Panc1 (cell line): ENCODE measurements at regions not wholly inside any gene's neighbourhood (a gene's known extent, or its start where the extent isn't known, plus 50 kb on each side); places are given as distances from the start of the nearest gene placed in this dataset.

ENCODE experiments used
- POLR2AphosphoS5 ChIP-seq: IDR thresholded peaks from 2 replicates; pipeline ENCODE4 v1.6.1; 2012; ENCODE audit warnings: mild to moderate bottlenecking, low read depth, low read length, moderate library complexity
- SIN3A ChIP-seq: IDR thresholded peaks from 2 replicates; pipeline ENCODE4 v1.6.1; 2012; ENCODE audit warnings: low read depth, mild to moderate bottlenecking, low read length, moderate library complexity, borderline replicate concordance; ENCODE audit not compliant: insufficient read depth
- TCF7L2 ChIP-seq: IDR thresholded peaks from 2 replicates; pipeline ENCODE4 v1.6.1; 2011; ENCODE audit warnings: mild to moderate bottlenecking, low read depth, low read length, inconsistent platforms
- TF ChIP-seq, protein P1 (sequence below): fragments of 450-650 bp; IDR thresholded peaks from 2 replicates; pipeline ENCODE4 v1.5.1; 2017; ENCODE audit warnings: mild to moderate bottlenecking
- TF ChIP-seq, protein P2 (sequence below), 2 experiments: IDR thresholded peaks; 2 replicates each; pipeline ENCODE4 v1.6.1; 2011 to 2012; ENCODE audit warnings: low read depth in 2 of 2, control low read depth in 1 of 2, low read length in 1 of 2, mild to moderate bottlenecking in 1 of 2, moderate library complexity in 1 of 2; ENCODE audit not compliant: insufficient read depth in 1 of 2

DNA sequence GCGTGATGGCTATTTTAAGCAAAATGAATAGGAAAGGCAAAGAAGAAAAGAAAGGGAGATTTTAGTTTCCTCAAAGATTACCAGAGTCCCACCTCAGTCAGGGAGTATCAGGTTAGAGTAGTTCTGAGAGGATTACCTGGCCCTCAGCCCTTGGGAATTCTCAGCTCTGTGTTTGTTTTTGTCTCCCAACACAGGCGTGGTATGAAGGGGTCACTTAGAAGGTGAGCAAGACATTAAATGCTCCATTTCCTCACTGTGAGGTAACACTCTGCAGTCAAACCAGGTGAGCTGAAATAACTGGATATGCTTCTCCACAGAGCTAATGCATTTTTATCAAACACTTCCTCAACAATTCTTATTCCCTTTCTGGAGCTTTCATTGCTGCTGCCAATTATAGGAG, 232.2 kb downstream of the IKZF2 start:
- TF ChIP-seq POLR2AphosphoS5 (no peak), SIN3A (no peak), TCF7L2 (no peak)
- TF ChIP-seq, protein P1, sequence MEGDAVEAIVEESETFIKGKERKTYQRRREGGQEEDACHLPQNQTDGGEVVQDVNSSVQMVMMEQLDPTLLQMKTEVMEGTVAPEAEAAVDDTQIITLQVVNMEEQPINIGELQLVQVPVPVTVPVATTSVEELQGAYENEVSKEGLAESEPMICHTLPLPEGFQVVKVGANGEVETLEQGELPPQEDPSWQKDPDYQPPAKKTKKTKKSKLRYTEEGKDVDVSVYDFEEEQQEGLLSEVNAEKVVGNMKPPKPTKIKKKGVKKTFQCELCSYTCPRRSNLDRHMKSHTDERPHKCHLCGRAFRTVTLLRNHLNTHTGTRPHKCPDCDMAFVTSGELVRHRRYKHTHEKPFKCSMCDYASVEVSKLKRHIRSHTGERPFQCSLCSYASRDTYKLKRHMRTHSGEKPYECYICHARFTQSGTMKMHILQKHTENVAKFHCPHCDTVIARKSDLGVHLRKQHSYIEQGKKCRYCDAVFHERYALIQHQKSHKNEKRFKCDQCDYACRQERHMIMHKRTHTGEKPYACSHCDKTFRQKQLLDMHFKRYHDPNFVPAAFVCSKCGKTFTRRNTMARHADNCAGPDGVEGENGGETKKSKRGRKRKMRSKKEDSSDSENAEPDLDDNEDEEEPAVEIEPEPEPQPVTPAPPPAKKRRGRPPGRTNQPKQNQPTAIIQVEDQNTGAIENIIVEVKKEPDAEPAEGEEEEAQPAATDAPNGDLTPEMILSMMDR: no peak
- TF ChIP-seq, protein P2, sequence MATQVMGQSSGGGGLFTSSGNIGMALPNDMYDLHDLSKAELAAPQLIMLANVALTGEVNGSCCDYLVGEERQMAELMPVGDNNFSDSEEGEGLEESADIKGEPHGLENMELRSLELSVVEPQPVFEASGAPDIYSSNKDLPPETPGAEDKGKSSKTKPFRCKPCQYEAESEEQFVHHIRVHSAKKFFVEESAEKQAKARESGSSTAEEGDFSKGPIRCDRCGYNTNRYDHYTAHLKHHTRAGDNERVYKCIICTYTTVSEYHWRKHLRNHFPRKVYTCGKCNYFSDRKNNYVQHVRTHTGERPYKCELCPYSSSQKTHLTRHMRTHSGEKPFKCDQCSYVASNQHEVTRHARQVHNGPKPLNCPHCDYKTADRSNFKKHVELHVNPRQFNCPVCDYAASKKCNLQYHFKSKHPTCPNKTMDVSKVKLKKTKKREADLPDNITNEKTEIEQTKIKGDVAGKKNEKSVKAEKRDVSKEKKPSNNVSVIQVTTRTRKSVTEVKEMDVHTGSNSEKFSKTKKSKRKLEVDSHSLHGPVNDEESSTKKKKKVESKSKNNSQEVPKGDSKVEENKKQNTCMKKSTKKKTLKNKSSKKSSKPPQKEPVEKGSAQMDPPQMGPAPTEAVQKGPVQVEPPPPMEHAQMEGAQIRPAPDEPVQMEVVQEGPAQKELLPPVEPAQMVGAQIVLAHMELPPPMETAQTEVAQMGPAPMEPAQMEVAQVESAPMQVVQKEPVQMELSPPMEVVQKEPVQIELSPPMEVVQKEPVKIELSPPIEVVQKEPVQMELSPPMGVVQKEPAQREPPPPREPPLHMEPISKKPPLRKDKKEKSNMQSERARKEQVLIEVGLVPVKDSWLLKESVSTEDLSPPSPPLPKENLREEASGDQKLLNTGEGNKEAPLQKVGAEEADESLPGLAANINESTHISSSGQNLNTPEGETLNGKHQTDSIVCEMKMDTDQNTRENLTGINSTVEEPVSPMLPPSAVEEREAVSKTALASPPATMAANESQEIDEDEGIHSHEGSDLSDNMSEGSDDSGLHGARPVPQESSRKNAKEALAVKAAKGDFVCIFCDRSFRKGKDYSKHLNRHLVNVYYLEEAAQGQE (IDR thresholded peaks at IDR 0.05; ENCODE audit: insufficient read depth in 1 of 2, low read depth in 2 of 2, low read length in 1 of 2): no peak
